ENCODE measurements at regions not wholly inside any gene's neighbourhood (a gene's known extent, or its start where the extent isn't known, plus 50 kb on each side); places are given as distances from the start of the nearest gene placed in this dataset.

DNA sequence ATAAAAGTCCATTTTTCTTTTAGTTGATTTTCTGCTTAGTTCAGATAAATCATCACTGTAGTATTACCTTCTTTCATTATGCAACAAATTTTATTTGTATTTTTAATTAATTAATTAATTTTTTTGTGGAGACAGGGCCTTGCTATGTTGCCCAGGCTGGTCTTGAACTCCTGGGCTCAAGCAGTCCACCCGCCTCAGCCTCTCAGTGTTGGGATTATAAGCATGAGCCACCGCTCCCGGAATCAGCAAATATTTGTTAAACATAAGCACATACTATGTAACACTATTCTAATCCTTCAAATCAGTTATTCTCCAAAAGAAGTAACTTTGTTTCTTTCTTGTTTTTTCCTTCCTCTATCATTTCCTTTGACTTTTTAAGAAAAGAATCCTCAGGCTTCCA lies 584.8 kb upstream of the ANKRD30A start:
- Histone ChIP-seq H3K27me3 (replicated peaks; ENCODE audit: control insufficient read depth, insufficient read depth, low read length) (no peaks in the 10 kb centered on the region), H3K4me3 (replicated peaks; ENCODE audit: low read depth, low read length) (no peak overlapping the region), H3K36me3 (ENCODE audit: control insufficient read depth, insufficient read depth, low read length) (no peaks in the 10 kb centered on the region)
- DNase-seq (ENCODE audit: extremely low read depth, insufficient read length) = no peak
- TF ChIP-seq, protein P1, sequence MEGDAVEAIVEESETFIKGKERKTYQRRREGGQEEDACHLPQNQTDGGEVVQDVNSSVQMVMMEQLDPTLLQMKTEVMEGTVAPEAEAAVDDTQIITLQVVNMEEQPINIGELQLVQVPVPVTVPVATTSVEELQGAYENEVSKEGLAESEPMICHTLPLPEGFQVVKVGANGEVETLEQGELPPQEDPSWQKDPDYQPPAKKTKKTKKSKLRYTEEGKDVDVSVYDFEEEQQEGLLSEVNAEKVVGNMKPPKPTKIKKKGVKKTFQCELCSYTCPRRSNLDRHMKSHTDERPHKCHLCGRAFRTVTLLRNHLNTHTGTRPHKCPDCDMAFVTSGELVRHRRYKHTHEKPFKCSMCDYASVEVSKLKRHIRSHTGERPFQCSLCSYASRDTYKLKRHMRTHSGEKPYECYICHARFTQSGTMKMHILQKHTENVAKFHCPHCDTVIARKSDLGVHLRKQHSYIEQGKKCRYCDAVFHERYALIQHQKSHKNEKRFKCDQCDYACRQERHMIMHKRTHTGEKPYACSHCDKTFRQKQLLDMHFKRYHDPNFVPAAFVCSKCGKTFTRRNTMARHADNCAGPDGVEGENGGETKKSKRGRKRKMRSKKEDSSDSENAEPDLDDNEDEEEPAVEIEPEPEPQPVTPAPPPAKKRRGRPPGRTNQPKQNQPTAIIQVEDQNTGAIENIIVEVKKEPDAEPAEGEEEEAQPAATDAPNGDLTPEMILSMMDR (IDR thresholded peaks at IDR 0.05; ENCODE audit: insufficient read depth, low read length, poor library complexity, severe bottlenecking) = no peak

DNA sequence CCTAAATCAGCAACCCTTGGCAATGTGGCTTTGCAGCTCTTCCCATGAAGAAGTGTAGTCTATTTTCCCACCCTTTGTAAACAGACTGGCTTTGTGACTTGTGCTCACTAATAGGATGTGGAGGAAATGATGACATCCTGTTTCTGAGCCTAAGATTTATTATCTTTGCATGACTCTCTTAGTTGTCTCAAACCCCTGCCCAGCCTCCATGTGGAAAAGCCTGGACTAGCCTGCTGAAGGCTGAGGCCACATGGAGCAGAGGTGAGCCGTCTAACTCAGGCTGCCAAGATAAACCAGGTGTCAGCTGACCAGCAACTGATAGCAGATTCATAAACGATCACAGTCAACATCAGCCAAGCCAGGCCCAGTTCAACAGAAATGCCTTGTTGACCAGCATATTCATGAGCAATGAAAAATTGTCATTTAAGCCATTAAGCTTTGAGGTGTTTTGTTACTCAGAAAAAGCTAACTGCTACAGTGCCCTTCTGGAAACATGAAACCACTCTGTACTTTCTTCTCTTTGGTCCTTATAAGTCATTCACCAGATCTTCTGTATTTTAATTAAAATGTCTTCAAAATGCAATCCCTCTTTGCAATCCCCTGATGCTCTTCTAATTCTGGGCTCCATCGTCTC lies 586.3 kb upstream of the ANKRD30A start:
- DNase-seq (ENCODE audit: extremely low read depth, insufficient read length) = no peak
- Histone ChIP-seq H3K27me3 (replicated peaks; ENCODE audit: control insufficient read depth, insufficient read depth, low read length) (no peaks in the 10 kb centered on the region), H3K4me3 (replicated peaks; ENCODE audit: low read depth, low read length) (no peak overlapping the region), H3K36me3 (ENCODE audit: control insufficient read depth, insufficient read depth, low read length) (no peaks in the 10 kb centered on the region)
- TF ChIP-seq, protein P1 (IDR thresholded peaks at IDR 0.05; ENCODE audit: insufficient read depth, low read length, poor library complexity, severe bottlenecking) = no peak

DNA sequence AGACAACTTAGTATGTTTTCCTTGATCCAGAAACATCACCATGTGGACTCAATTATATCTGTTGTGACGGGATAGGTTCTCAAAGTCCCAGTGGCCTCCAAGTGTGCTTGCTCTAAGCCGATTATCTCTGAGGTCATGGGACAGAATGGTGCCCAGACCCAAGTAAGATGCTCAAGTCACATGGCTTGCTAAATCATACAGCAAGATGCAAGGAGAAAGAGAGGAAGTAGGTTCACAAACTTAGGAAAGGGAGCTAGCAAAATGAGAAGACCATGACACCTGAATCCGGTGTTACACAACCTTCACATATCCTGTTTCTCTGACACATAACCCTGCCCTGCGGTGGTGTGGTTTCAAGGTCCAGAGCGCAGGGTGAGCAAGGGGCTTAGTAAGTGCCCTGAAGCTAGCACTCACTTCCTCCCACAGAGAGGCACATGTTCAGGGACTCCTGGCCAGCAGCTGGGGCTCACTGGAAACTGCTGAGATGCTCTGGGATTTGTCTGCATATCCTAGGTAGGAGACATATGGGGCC lies 590.9 kb upstream of the ANKRD30A start:
- Histone ChIP-seq H3K27me3 (replicated peaks; ENCODE audit: control insufficient read depth, insufficient read depth, low read length) (no peaks in the 10 kb centered on the region), H3K4me3 (replicated peaks; ENCODE audit: low read depth, low read length) (no peak overlapping the region), H3K36me3 (ENCODE audit: control insufficient read depth, insufficient read depth, low read length) (no peaks in the 10 kb centered on the region)
- DNase-seq (ENCODE audit: extremely low read depth, insufficient read length) = peak; percentile 8
- TF ChIP-seq, protein P1 (IDR thresholded peaks at IDR 0.05; ENCODE audit: insufficient read depth, low read length, poor library complexity, severe bottlenecking) = no peak

DNA sequence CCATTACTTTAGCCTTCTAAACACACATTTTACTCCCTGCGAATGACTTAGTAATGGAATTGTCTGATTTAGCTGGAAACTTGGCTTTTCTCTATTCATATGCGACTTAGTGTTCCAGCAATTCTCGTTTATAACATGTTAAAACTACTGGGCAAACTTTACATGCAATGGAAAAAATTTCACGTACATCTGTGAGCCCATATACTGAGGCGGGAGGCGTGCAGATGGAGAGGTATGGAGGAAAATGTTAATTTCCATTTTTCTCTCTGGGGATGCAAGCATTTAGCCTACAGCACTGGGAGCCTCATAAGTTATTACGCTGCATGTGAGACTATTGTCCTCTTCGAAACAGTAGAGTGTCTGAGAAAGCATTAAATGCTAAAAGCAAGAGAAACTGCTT lies 591.5 kb upstream of the ANKRD30A start:
- DNase-seq (ENCODE audit: extremely low read depth, insufficient read length) = no peak
- Histone ChIP-seq H3K36me3 (ENCODE audit: control insufficient read depth, insufficient read depth, low read length) (no peaks in the 10 kb centered on the region), H3K27me3 (replicated peaks; ENCODE audit: control insufficient read depth, insufficient read depth, low read length) (no peaks in the 10 kb centered on the region), H3K4me3 (replicated peaks; ENCODE audit: low read depth, low read length) (no peak overlapping the region)
- TF ChIP-seq, protein P1 (IDR thresholded peaks at IDR 0.05; ENCODE audit: insufficient read depth, low read length, poor library complexity, severe bottlenecking) = no peak

DNA sequence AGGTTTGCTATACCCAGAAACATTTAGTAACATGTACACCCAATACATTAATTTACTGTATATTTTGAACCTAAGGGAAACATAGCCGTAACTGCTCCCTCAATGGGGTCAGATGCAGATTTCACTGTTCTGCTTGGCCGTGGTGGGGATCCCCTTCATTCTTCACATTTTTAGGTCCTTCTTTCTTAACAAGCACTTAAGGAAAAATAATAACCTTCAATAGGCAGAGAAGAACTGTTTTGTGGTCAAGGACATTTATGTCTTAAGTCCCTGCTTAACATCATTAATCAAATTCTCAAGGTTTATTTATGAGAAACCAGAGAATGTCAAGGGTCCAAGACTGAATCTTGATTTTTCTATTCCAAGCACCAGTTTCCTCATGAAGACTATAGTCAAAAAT lies 592.1 kb upstream of the ANKRD30A start:
- TF ChIP-seq, protein P1 (IDR thresholded peaks at IDR 0.05; ENCODE audit: insufficient read depth, low read length, poor library complexity, severe bottlenecking) = no peak
- DNase-seq (ENCODE audit: extremely low read depth, insufficient read length) = no peak
- H3K27me3 ChIP-seq (replicated peaks; ENCODE audit: control insufficient read depth, insufficient read depth, low read length) = no peaks in the 10 kb centered on the region
- no peak overlapping the region for H3K4me3 ChIP-seq (replicated peaks; ENCODE audit: low read depth, low read length)
- no peaks in the 10 kb centered on the region for H3K36me3 ChIP-seq (ENCODE audit: control insufficient read depth, insufficient read depth, low read length)

DNA sequence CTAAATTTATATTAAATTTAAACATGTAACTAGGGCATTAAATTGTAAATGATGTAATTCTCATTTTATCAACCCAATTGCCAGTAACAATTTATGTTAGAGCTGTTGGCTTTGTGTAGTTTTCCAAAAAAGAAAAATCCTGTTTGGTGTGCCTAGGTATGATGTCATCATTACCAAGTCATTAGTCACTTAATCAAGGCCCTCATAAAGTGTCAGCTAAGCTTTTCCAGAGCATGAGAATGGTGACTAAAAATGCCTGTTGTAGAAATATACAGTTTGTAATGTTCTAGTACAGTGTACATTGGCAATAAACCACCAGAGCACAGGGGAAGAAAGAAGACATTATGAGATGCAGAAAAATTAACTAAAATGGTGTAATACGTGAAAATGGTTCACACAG lies 593.8 kb upstream of the ANKRD30A start:
- Histone ChIP-seq H3K4me3 (replicated peaks; ENCODE audit: low read depth, low read length) (no peak overlapping the region), H3K27me3 (replicated peaks; ENCODE audit: control insufficient read depth, insufficient read depth, low read length) (no peaks in the 10 kb centered on the region), H3K36me3 (ENCODE audit: control insufficient read depth, insufficient read depth, low read length) (no peaks in the 10 kb centered on the region)
- TF ChIP-seq, protein P1 (IDR thresholded peaks at IDR 0.05; ENCODE audit: insufficient read depth, low read length, poor library complexity, severe bottlenecking) = no peak
- DNase-seq (ENCODE audit: extremely low read depth, insufficient read length) = no peak
